ENCODE measurements at regions not wholly inside any gene's neighbourhood (a gene's known extent, or its start where the extent isn't known, plus 50 kb on each side); places are given as distances from the start of the nearest gene placed in this dataset.

DNA sequence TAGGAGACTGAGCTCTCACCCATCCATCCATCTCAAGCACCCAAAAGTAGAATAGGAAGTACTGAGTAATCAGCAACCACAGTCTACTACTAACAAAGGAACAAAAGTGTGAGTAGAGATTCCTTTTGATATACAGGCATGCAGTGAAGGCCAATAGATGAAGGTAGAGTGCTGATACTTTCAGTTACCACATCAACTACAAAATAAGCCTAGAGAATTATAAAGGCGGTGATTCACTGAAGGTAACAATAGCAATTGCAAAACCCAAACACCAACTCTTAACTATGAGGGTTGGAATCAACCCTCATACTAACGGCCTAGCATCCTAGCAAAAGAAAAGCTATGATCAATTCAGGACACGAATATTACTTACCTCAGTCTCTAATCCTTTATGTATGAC, 992.6 kb downstream of the DNAH5 start:
- TF ChIP-seq POLR2A (IDR thresholded peaks at IDR 0.05; ENCODE audit: low read depth) (no peak), EP300 (IDR thresholded peaks at IDR 0.05) (no peak)

Measured in esophagus muscularis mucosa (tissue), 2 donors.